ENCODE measurements at regions not wholly inside any gene's neighbourhood (a gene's known extent, or its start where the extent isn't known, plus 50 kb on each side); places are given as distances from the start of the nearest gene placed in this dataset.

- no peak for TF ChIP-seq EZH2phosphoT487 (IDR thresholded peaks at IDR 0.05; ENCODE audit: borderline replicate concordance)
- no peak for TF ChIP-seq CTCF (conservative IDR thresholded peaks at IDR 0.05; ENCODE audit: low read length)
- no peak overlapping the region for H3K4me3 ChIP-seq (ENCODE audit: low read length, poor library complexity, severe bottlenecking)
- H3K79me2 ChIP-seq (ENCODE audit: insufficient read depth, low read length) = no peaks in the 10 kb centered on the region
- no peaks in the 10 kb centered on the region for H4K20me1 ChIP-seq (ENCODE audit: insufficient read depth, low read length, poor library complexity, severe bottlenecking)
- no peaks in the 10 kb centered on the region for H3F3A ChIP-seq (ENCODE audit: low read depth)
- H3K4me1 ChIP-seq (ENCODE audit: insufficient read depth, low read length, poor library complexity, severe bottlenecking) = peaks cover 20% of the 10 kb centered on the region
- H2AFZ ChIP-seq (ENCODE audit: low read length) = no peak overlapping the region
- no peaks in the 10 kb centered on the region for H3K9me2 ChIP-seq (replicated peaks; ENCODE audit: low read depth, low read length)
- H3K36me3 ChIP-seq (ENCODE audit: insufficient read depth, low read length) = no peaks in the 10 kb centered on the region
- no peaks in the 10 kb centered on the region for H3K9me3 ChIP-seq (ENCODE audit: insufficient read depth, low read depth, low read length)
- H3K27me3 ChIP-seq (ENCODE audit: insufficient read depth, low read length, poor library complexity, severe bottlenecking) = no peaks in the 10 kb centered on the region
- no peak overlapping the region for H3K9ac ChIP-seq (ENCODE audit: low read depth, low read length, poor library complexity, severe bottlenecking)
- no peak overlapping the region for H3K4me2 ChIP-seq (ENCODE audit: low read depth, low read length, poor library complexity, severe bottlenecking)
These were observed 524.0 kb upstream of the ID2 start for GRCh38 chr2:8157621-8158430.

GRCh38 chr2:8158711-8159110 is 523.1 kb upstream of the ID2 start:
- Histone ChIP-seq H3K4me2 (ENCODE audit: low read depth, low read length, poor library complexity, severe bottlenecking) (no peak overlapping the region), H3K9ac (ENCODE audit: low read depth, low read length, poor library complexity, severe bottlenecking) (no peak overlapping the region), H3K79me2 (ENCODE audit: insufficient read depth, low read length) (no peaks in the 10 kb centered on the region), H2AFZ (ENCODE audit: low read length) (no peak overlapping the region), H3K36me3 (ENCODE audit: insufficient read depth, low read length) (no peaks in the 10 kb centered on the region), H4K20me1 (ENCODE audit: insufficient read depth, low read length, poor library complexity, severe bottlenecking) (no peaks in the 10 kb centered on the region), H3K27me3 (ENCODE audit: insufficient read depth, low read length, poor library complexity, severe bottlenecking) (no peaks in the 10 kb centered on the region), H3K9me2 (replicated peaks; ENCODE audit: low read depth, low read length) (no peaks in the 10 kb centered on the region), H3F3A (ENCODE audit: low read depth) (no peaks in the 10 kb centered on the region), H3K9me3 (ENCODE audit: insufficient read depth, low read depth, low read length) (no peaks in the 10 kb centered on the region), H3K4me3 (ENCODE audit: low read length, poor library complexity, severe bottlenecking) (no peak overlapping the region), H3K4me1 (ENCODE audit: insufficient read depth, low read length, poor library complexity, severe bottlenecking) (peaks cover 11% of the 10 kb centered on the region)
- 0 out of 2 replicates have a peak, but pooled peaks have one; percentile 10 for TF ChIP-seq CTCF (conservative IDR thresholded peaks at IDR 0.05; ENCODE audit: low read length)
- no peak for TF ChIP-seq EZH2phosphoT487 (IDR thresholded peaks at IDR 0.05; ENCODE audit: borderline replicate concordance)

GRCh38 chr2:8159211-8159965 is 522.5 kb upstream of the ID2 start:
- no peak overlapping the region for H3K4me2 ChIP-seq (ENCODE audit: low read depth, low read length, poor library complexity, severe bottlenecking)
- no peaks in the 10 kb centered on the region for H4K20me1 ChIP-seq (ENCODE audit: insufficient read depth, low read length, poor library complexity, severe bottlenecking)
- H3K27me3 ChIP-seq (ENCODE audit: insufficient read depth, low read length, poor library complexity, severe bottlenecking) = no peaks in the 10 kb centered on the region
- H3K79me2 ChIP-seq (ENCODE audit: insufficient read depth, low read length) = no peaks in the 10 kb centered on the region
- H3K9ac ChIP-seq (ENCODE audit: low read depth, low read length, poor library complexity, severe bottlenecking) = no peak overlapping the region
- H3K9me2 ChIP-seq (replicated peaks; ENCODE audit: low read depth, low read length) = no peaks in the 10 kb centered on the region
- H3K36me3 ChIP-seq (ENCODE audit: insufficient read depth, low read length) = no peaks in the 10 kb centered on the region
- no peak overlapping the region for H3K4me3 ChIP-seq (ENCODE audit: low read length, poor library complexity, severe bottlenecking)
- peak overlapping the region; percentile 71 for H2AFZ ChIP-seq (ENCODE audit: low read length)
- H3F3A ChIP-seq (ENCODE audit: low read depth) = no peaks in the 10 kb centered on the region
- H3K4me1 ChIP-seq (ENCODE audit: insufficient read depth, low read length, poor library complexity, severe bottlenecking) = peaks cover 6% of the 10 kb centered on the region
- no peaks in the 10 kb centered on the region for H3K9me3 ChIP-seq (ENCODE audit: insufficient read depth, low read depth, low read length)
- TF ChIP-seq EZH2phosphoT487 (IDR thresholded peaks at IDR 0.05; ENCODE audit: borderline replicate concordance) (no peak), CTCF (conservative IDR thresholded peaks at IDR 0.05; ENCODE audit: low read length) (no peak)

Measured in Loucy (cell line).